OCI-LY1 (cell line): ENCODE measurements at regions not wholly inside any gene's neighbourhood (a gene's known extent, or its start where the extent isn't known, plus 50 kb on each side); places are given as distances from the start of the nearest gene placed in this dataset.
"Not testable (repeated sequence)": the region's sequence is repeated elsewhere in the genome, so short reads cannot be mapped to it uniquely, and the experiment has no call there.

ENCODE experiments used
- H2AFZ ChIP-seq: fragments of 200-600 bp; sonication (generic), shearing (Covaris generic); 2 replicates; pipeline ENCODE4 v1.6.0; 2014; ENCODE audit warnings: antibody characterized with exemption, mild to moderate bottlenecking, low read length
- H3F3A ChIP-seq: fragments of 200-600 bp; sonication (generic), shearing (Covaris generic); 2 replicates; pipeline ENCODE4 v1.6.0; 2014; ENCODE audit warnings: mild to moderate bottlenecking, antibody characterized with exemption, low read length, moderate library complexity; ENCODE audit not compliant: insufficient read depth
- H3K27ac ChIP-seq: fragments of 200-600 bp; sonication (generic); 2 replicates; pipeline ENCODE4 v1.5.1; 2014; ENCODE audit warnings: low read length, mixed run types, mild to moderate bottlenecking, low read depth; ENCODE audit not compliant: poor library complexity, severe bottlenecking
- H3K27me3 ChIP-seq: fragments of 200-600 bp; sonication (generic); 2 replicates; pipeline ENCODE4 v1.6.0; 2014; ENCODE audit warnings: antibody characterized with exemption, mild to moderate bottlenecking, low read length, moderate library complexity; ENCODE audit not compliant: insufficient read depth
- H3K36me3 ChIP-seq: fragments of 200-600 bp; sonication (generic); 2 replicates; pipeline ENCODE4 v1.6.1; 2014; ENCODE audit warnings: mild to moderate bottlenecking, antibody characterized with exemption, low read length, moderate library complexity, mixed read lengths; ENCODE audit not compliant: insufficient read depth
- H3K4me1 ChIP-seq: fragments of 200-600 bp; sonication (generic); 2 replicates; pipeline ENCODE4 v1.5.1; 2014; ENCODE audit warnings: mild to moderate bottlenecking, low read length, moderate library complexity; ENCODE audit not compliant: insufficient read depth, severe bottlenecking
- H3K4me2 ChIP-seq: fragments of 200-600 bp; sonication (generic), shearing (Covaris generic); 2 replicates; pipeline ENCODE4 v1.6.1; 2014; ENCODE audit warnings: low read length
- H3K4me3 ChIP-seq: fragments of 200-600 bp; sonication (generic); 2 replicates; pipeline ENCODE4 v1.5.1; 2014; ENCODE audit warnings: low read length, low read depth, mild to moderate bottlenecking, mixed read lengths; ENCODE audit not compliant: poor library complexity, severe bottlenecking
- H3K79me2 ChIP-seq: fragments of 200-600 bp; shearing (Covaris generic); 2 replicates; pipeline ENCODE4 v1.6.1; 2016; ENCODE audit warnings: mixed run types, low read length, mixed read lengths; ENCODE audit not compliant: insufficient read depth
- H3K9ac ChIP-seq: fragments of 200-600 bp; sonication (generic), shearing (Covaris generic); 2 replicates; pipeline ENCODE4 v1.6.1; 2014; ENCODE audit warnings: mild to moderate bottlenecking, low read length, mixed read lengths
- H3K9me2 ChIP-seq: fragments of 200-600 bp; sonication (generic), shearing (Covaris generic); 2 replicates; pipeline ENCODE4 v1.6.1; 2014; ENCODE audit warnings: low read depth, mild to moderate bottlenecking, low read length, mixed read lengths
- H3K9me3 ChIP-seq: fragments of 200-600 bp; shearing (Covaris generic); 2 replicates; pipeline ENCODE4 v1.6.1; 2014; ENCODE audit warnings: low read length, mixed read lengths
- H4K20me1 ChIP-seq: fragments of 200-600 bp; sonication (generic), shearing (Covaris generic); 2 replicates; pipeline ENCODE4 v1.6.0; 2016; ENCODE audit warnings: mild to moderate bottlenecking, low read length; ENCODE audit not compliant: insufficient read depth
- CTCF ChIP-seq: fragments of 200-600 bp; sonication (generic), shearing (Covaris generic); IDR thresholded peaks from 2 replicates; pipeline ENCODE4 v1.5.1; 2017; ENCODE audit warnings: mild to moderate bottlenecking, antibody characterized with exemption, low read length, moderate library complexity, mixed read lengths
- EZH2 ChIP-seq: fragments of 200-600 bp; sonication (generic), shearing (Covaris generic); IDR thresholded peaks from 2 replicates; pipeline ENCODE4 v1.8.0; 2017; ENCODE audit warnings: borderline replicate concordance, mixed run types, mild to moderate bottlenecking, antibody characterized with exemption, low read length, moderate library complexity, mixed read lengths

- not testable (repeated sequence) for H3K4me1 ChIP-seq, H3K9me2 ChIP-seq, H3K4me3 ChIP-seq, H3K27me3 ChIP-seq, H3K9ac ChIP-seq, H3F3A ChIP-seq, H3K27ac ChIP-seq, H2AFZ ChIP-seq, H4K20me1 ChIP-seq, H3K4me2 ChIP-seq
- peaks cover 82% of the 10 kb centered on the region for H3K36me3 ChIP-seq
- peaks cover 21% of the 10 kb centered on the region for H3K9me3 ChIP-seq
- peaks cover 84% of the 10 kb centered on the region for H3K79me2 ChIP-seq
Observed at GRCh38 chr7:35853194-35853593, 52.3 kb downstream of the SEPTIN7 start.

GRCh38 chr7:35854311-35854710, 53.5 kb downstream of the SEPTIN7 start:
- peaks cover 77% of the 10 kb centered on the region for H3K36me3 ChIP-seq

GRCh38 chr7:35856175-35856574, 55.3 kb downstream of the SEPTIN7 start:
- no peak overlapping the region for H3K4me3 ChIP-seq
- H3K9me3 ChIP-seq: peaks cover 21% of the 10 kb centered on the region
- H3K27ac ChIP-seq: no peak overlapping the region
- H3K36me3 ChIP-seq: peaks cover 67% of the 10 kb centered on the region
- no peaks in the 10 kb centered on the region for H3K9me2 ChIP-seq
- no peak overlapping the region for H3K4me2 ChIP-seq
- peaks cover 1% of the 10 kb centered on the region; the same call in 1 of the 2 replicates for H4K20me1 ChIP-seq
- no peak for TF ChIP-seq EZH2
- no peak for TF ChIP-seq CTCF
- H2AFZ ChIP-seq: no peak overlapping the region
- H3K79me2 ChIP-seq: peaks cover 95% of the 10 kb centered on the region
- no peaks in the 10 kb centered on the region for H3F3A ChIP-seq
- H3K27me3 ChIP-seq: no peaks in the 10 kb centered on the region
- no peaks in the 10 kb centered on the region for H3K4me1 ChIP-seq
- no peak overlapping the region for H3K9ac ChIP-seq

More at GRCh38 chr7:35854311-35854710, 53.5 kb downstream of the SEPTIN7 start:
- Histone ChIP-seq H3F3A (no peaks in the 10 kb centered on the region), H3K9me3 (peaks cover 21% of the 10 kb centered on the region), H3K27ac (no peak overlapping the region), H3K4me2 (no peak overlapping the region), H2AFZ (no peak overlapping the region), H3K4me3 (no peak overlapping the region), H3K9me2 (no peaks in the 10 kb centered on the region), H3K9ac (no peak overlapping the region), H4K20me1 (no peaks in the 10 kb centered on the region), H3K4me1 (no peaks in the 10 kb centered on the region), H3K27me3 (no peaks in the 10 kb centered on the region), H3K79me2 (peaks cover 92% of the 10 kb centered on the region)
- no peak for TF ChIP-seq EZH2
- no peak for TF ChIP-seq CTCF

GRCh38 chr7:35860664-35861063, 59.8 kb downstream of the SEPTIN7 start:
- Histone ChIP-seq H3K27me3 (no peaks in the 10 kb centered on the region), H4K20me1 (peaks cover 2% of the 10 kb centered on the region; the same call in 1 of the 2 replicates), H3K79me2 (peaks cover 78% of the 10 kb centered on the region)

More at GRCh38 chr7:35860664-35861063, 59.8 kb downstream of the SEPTIN7 start:
- Histone ChIP-seq H3K4me3 (no peak overlapping the region), H3K9me2 (no peaks in the 10 kb centered on the region), H3K4me1 (no peaks in the 10 kb centered on the region), H2AFZ (no peak overlapping the region), H3K4me2 (no peak overlapping the region), H3K9me3 (0 out of 2 replicates have a peak, but pooled peaks cover 8% of the 10 kb centered on the region), H3K9ac (no peak overlapping the region), H3K36me3 (peaks cover 55% of the 10 kb centered on the region), H3K27ac (no peak overlapping the region), H3F3A (no peaks in the 10 kb centered on the region)
- no peak for TF ChIP-seq EZH2
- TF ChIP-seq CTCF: no peak
